ENCODE measurements at regions not wholly inside any gene's neighbourhood (a gene's known extent, or its start where the extent isn't known, plus 50 kb on each side); places are given as distances from the start of the nearest gene placed in this dataset.

GRCh38 chr4:134388351-134388750, 186.8 kb upstream of the PABPC4L start:
- TF ChIP-seq CTCF (IDR thresholded peaks at IDR 0.05) = no peak
- TF ChIP-seq PHF8 (IDR thresholded peaks at IDR 0.05; ENCODE audit: borderline replicate concordance, low read depth) = no peak
- TF ChIP-seq REST (IDR thresholded peaks at IDR 0.05) = no peak
- TF ChIP-seq JUN (IDR thresholded peaks at IDR 0.05) = no peak
- no peak for TF ChIP-seq RAD21 (conservative IDR thresholded peaks at IDR 0.05 in 1 of 2, IDR thresholded peaks at IDR 0.05 in 1 of 2)
- no peak for TF ChIP-seq EHMT2 (IDR thresholded peaks at IDR 0.05; ENCODE audit: low read depth)
- no peak for TF ChIP-seq JUNB (IDR thresholded peaks at IDR 0.05)
- no peak for TF ChIP-seq BHLHE40 (IDR thresholded peaks at IDR 0.05; ENCODE audit: low read depth, low read length)
- TF ChIP-seq POLR2A (IDR thresholded peaks at IDR 0.05; ENCODE audit: low read length) = no peak
- TF ChIP-seq EP300 (IDR thresholded peaks at IDR 0.05) = no peak
- no peak for TF ChIP-seq CHD4 (IDR thresholded peaks at IDR 0.05; ENCODE audit: borderline replicate concordance)
- no peak for TF ChIP-seq USF2 (IDR thresholded peaks at IDR 0.05)
- no peak for TF ChIP-seq KDM1A (IDR thresholded peaks at IDR 0.05; ENCODE audit: low read depth)
- TF ChIP-seq ZSCAN20 (CRISPR knock-in tag; IDR thresholded peaks at IDR 0.05) = no peak

Data from A549 (cell line).